Adrenal gland (tissue), 9 donors: ENCODE measurements at regions not wholly inside any gene's neighbourhood (a gene's known extent, or its start where the extent isn't known, plus 50 kb on each side); places are given as distances from the start of the nearest gene placed in this dataset.

ENCODE experiments used
- DNase-seq, 7 donors: peaks; one replicate each; pipeline ENCODE4 v3.0.0-alpha.2; 2019 to 2020
- H3K27ac ChIP-seq, 5 donors: fragments of 200-600 bp; sonication (generic) in 4 of 5; 1 replicate in 3 of 5; 2 replicates in 2 of 5; pipeline versions ENCODE4 v1.5.1 to v1.8.0; 2016 to 2020; ENCODE audit warnings: mild to moderate bottlenecking in 1 of 5
- H3K27me3 ChIP-seq: fragments of 200-600 bp; 2 replicates; pipeline ENCODE4 v1.8.0; 2021
- H3K36me3 ChIP-seq, 2 donors: fragments of 200-600 bp; replicated peaks in 1 of 2; 1 replicate in 1 of 2; 2 replicates in 1 of 2; pipeline versions ENCODE4 v1.5.1 to v1.8.0; 2018 to 2022
- H3K4me1 ChIP-seq, 2 donors: fragments of 200-600 bp; replicated peaks in 1 of 2; 1 replicate in 1 of 2; 2 replicates in 1 of 2; pipeline versions ENCODE4 v1.5.1 to v1.8.0; 2018 to 2021
- H3K4me3 ChIP-seq, 4 donors: fragments of 200-600 bp; sonication (generic) in 3 of 4; one replicate each; pipeline ENCODE4 v1.5.1; 2016 to 2018
- H3K9me3 ChIP-seq, 3 donors: fragments of 200-600 bp; sonication (generic) in 1 of 3; replicated peaks in 1 of 3; 1 replicate in 2 of 3; 2 replicates in 1 of 3; pipeline versions ENCODE4 v1.5.1 to v1.8.0; 2016 to 2021
- POLR2A ChIP-seq, 2 donors: fragments of 450-650 bp; IDR thresholded peaks; one replicate each; pipeline ENCODE4 v1.6.1; 2017; ENCODE audit warnings: antibody characterized with exemption in 2 of 2, mild to moderate bottlenecking in 2 of 2, moderate library complexity in 1 of 2
- whole genome bisulfite sequencing, 4 donors: extraction: QIAGEN DNeasy Blood & Tissue Kit in 2 of 4; methylation state at CpG; one replicate each; pipeline versions ENCODE4 v1.1.5 to v1.1.7; 2013 to 2017; 5-methylcytosine and 5-hydroxymethylcytosine counted together
- intact Hi-C, 2 donors: fragments of 100-400 bp; cut with DNase I; formaldehyde crosslinking; loops; one replicate each; pipeline versions ENCODE4 v1.14.1 to v1.15.0; 2022 to 2023
- TF ChIP-seq, protein P1 (sequence below), 6 experiments: fragments of 450-650 bp in 4 of 6; fragments of 200-600 bp in 2 of 6; sonication (generic) in 1 of 6; IDR thresholded peaks; 1 replicate in 5 of 6; 2 replicates in 1 of 6; pipeline versions ENCODE4 v1.5.1 to v1.8.0; 2016 to 2021; ENCODE audit warnings: antibody characterized with exemption in 6 of 6, mild to moderate bottlenecking in 2 of 6, moderate library complexity in 1 of 6
- donor health status: healthy with polysubstance abuse.
- donor health status: Bipolar disorder and iron deficiency.
- donor health status: DM: yes; HTN: yes; CAD: no.
- donor health status: DM: no; HTN: no; CAD: no.
- donor health status: DM: no; HTN: no; CAD: no.

DNA sequence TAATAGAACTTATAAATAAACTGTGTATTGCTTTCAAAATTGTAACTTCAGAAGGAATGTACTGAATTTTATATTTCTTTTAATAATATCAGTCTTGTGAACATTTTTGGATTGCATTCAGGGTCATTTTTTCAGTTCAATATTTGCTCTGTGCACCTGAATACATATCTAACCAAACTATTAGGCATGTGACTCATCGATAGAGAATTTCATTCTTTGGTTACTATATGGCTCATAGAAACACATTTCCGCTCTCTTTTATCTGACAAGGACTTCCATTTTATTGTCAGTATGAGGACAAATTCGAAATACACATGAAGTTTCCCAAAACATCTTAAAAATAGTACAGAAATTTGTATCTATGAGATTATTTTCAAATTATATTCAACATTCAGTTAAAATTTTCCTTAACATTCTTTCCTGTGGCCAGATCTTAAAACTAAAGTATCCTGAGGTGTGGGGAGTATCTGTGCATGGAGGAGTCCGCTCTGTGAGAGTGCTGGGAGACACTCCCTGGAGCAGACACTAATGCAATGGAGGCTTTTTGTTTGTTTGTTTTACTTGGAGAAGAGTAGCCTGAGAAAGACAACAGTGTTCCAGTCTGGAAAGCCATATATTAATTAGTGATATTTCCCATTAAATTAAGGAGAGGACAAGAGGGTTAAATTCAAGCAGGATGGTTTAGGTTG is 483.6 kb downstream of the PCDH20 start:
- no peak for DNase-seq
- intact Hi-C loops: no loop called here
- no peak overlapping the region for H3K4me3 ChIP-seq

DNA sequence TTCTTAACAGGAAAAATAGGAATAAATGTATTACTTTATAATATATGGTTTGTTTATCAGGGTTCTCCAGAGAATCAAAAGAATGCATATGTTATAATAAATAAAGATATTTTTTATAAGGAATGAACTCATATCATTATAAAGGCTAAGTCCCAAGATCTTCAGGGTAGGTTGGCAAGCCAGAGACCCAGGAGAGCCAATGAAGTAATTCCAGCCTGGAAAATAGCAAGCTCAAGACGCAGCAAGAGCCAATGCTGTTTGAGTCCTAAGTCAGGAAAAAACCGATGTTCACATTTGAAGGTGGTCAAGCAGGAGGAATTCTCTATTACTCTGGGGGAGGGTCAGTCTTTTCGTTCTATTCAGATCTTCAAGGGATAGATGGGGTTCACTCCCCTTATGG is 490.0 kb downstream of the PCDH20 start:
- WGBS, 4 donors: 75 to 82% (median 78%) methylated on average over 3 of the region's 3 CpGs
- TF ChIP-seq POLR2A (IDR thresholded peaks at IDR 0.05): no peak
- TF ChIP-seq, protein P1, sequence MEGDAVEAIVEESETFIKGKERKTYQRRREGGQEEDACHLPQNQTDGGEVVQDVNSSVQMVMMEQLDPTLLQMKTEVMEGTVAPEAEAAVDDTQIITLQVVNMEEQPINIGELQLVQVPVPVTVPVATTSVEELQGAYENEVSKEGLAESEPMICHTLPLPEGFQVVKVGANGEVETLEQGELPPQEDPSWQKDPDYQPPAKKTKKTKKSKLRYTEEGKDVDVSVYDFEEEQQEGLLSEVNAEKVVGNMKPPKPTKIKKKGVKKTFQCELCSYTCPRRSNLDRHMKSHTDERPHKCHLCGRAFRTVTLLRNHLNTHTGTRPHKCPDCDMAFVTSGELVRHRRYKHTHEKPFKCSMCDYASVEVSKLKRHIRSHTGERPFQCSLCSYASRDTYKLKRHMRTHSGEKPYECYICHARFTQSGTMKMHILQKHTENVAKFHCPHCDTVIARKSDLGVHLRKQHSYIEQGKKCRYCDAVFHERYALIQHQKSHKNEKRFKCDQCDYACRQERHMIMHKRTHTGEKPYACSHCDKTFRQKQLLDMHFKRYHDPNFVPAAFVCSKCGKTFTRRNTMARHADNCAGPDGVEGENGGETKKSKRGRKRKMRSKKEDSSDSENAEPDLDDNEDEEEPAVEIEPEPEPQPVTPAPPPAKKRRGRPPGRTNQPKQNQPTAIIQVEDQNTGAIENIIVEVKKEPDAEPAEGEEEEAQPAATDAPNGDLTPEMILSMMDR (IDR thresholded peaks at IDR 0.05): no peak
- no peak overlapping the region for H3K4me3 ChIP-seq
- no peaks in the 10 kb centered on the region for H3K36me3 ChIP-seq
- no peak for DNase-seq
- intact Hi-C loops: no loop called here
- no peaks in the 10 kb centered on the region for H3K4me1 ChIP-seq
- no peak overlapping the region for H3K27ac ChIP-seq
- H3K9me3 ChIP-seq: no peaks in the 10 kb centered on the region
- no peaks in the 10 kb centered on the region for H3K27me3 ChIP-seq

More for the DNA sequence above, 483.6 kb downstream of the PCDH20 start:
- Histone ChIP-seq H3K9me3 (no peaks in the 10 kb centered on the region), H3K36me3 (no peaks in the 10 kb centered on the region), H3K27me3 (no peaks in the 10 kb centered on the region), H3K27ac (no peak overlapping the region), H3K4me1 (no peaks in the 10 kb centered on the region)
- TF ChIP-seq, protein P1 (IDR thresholded peaks at IDR 0.05): no peak
- no peak for TF ChIP-seq POLR2A (IDR thresholded peaks at IDR 0.05)
- WGBS, 4 donors: 53 to 75% (median 64%) methylated on average over 4 of the region's 4 CpGs

DNA sequence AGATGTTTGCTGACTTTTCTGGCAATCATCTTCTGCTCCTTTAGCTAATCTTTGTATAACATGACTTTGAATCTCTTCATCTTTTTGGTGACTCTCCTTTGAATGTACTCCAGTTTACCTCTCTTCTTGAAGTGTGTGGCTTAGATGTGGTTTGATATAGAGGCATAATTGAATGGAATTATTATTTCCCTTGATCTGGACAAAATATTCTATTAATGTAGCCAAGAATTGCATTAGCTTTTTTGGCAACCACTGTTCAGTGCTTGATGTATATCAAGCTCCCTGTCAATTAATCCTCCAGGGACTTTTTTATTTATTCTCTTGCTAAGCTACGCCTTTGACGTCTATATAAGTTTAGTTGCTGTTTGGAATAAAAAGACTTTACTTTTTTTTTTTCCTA is 490.8 kb downstream of the PCDH20 start:
- WGBS, 4 donors: 70 to 84% (median 73%) methylated on average over 2 of the region's 2 CpGs
- H3K4me3 ChIP-seq: no peak overlapping the region

DNA sequence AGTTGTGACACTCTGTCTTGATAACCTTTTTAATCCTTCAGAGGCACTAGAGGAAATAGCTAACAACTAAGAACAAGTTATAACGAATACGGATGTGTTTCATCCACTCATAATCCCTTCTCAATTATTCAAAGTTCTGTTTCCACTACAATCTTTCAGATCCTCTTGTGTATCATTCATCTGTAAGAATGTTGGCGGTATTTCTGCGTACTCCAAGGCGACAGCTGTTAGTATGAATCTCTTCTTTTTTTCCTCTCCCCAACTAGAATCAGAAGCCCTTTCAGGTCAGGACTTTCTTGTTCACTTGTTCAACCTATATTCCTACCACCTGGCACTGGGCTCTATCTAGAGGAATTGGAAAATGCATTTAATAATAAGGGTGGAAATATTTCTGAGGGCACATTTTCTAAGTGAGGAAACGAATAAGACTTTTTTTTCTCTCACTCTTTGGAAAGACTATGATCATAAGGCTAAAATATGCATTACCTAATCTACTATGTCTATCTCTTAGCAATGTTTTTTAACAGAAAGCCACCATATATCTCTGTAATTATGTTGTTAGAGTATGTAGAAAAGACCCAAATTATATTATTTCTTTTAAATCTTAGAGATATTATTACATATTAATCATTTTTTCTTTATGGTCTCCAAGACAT is 492.9 kb downstream of the PCDH20 start:
- no peak for DNase-seq
- Histone ChIP-seq H3K27ac (no peak overlapping the region), H3K36me3 (no peaks in the 10 kb centered on the region), H3K4me1 (no peaks in the 10 kb centered on the region), H3K9me3 (no peaks in the 10 kb centered on the region), H3K27me3 (no peaks in the 10 kb centered on the region), H3K4me3 (no peak overlapping the region)
- TF ChIP-seq POLR2A (IDR thresholded peaks at IDR 0.05): no peak
- TF ChIP-seq, protein P1 (IDR thresholded peaks at IDR 0.05): no peak
- WGBS, 4 donors: 28 to 60% (median 47%) methylated on average over 6 of the region's 6 CpGs
- intact Hi-C loops: no loop called here

More for the DNA sequence above, 490.8 kb downstream of the PCDH20 start:
- DNase-seq: no peak
- Histone ChIP-seq H3K27ac (no peak overlapping the region), H3K9me3 (no peaks in the 10 kb centered on the region), H3K4me1 (no peaks in the 10 kb centered on the region), H3K36me3 (no peaks in the 10 kb centered on the region), H3K27me3 (no peaks in the 10 kb centered on the region)
- intact Hi-C loops: no loop called here
- TF ChIP-seq, protein P1 (IDR thresholded peaks at IDR 0.05): no peak
- no peak for TF ChIP-seq POLR2A (IDR thresholded peaks at IDR 0.05)
